ENCODE measurements at regions not wholly inside any gene's neighbourhood (a gene's known extent, or its start where the extent isn't known, plus 50 kb on each side); places are given as distances from the start of the nearest gene placed in this dataset.
"Not testable (repeated sequence)": the region's sequence is repeated elsewhere in the genome, so short reads cannot be mapped to it uniquely, and the experiment has no call there.

DNA sequence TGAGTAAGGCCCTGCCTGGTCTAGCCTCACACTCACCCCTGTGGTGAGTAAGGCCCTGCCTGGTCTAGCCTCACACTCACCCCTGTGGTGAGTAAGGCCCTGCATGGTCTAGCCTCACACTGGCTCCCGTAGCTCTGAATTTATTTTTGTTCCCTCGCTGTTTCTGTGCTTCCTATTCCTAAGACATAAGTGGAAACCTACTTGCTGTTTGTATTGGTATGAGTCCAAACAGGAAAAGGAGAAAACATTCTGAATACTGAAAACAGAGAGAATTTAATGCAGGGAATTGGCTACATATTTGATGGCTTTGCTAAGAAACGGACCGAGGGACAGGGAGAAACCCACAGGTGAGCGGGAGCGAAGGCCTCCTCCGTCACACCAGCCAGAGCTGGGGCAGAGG is 267.8 kb downstream of the FOXL1 start:
- DNase-seq = no peak

- no peak for DNase-seq
These were observed 270.5 kb downstream of the FOXL1 start for GRCh38 chr16:86848821-86849220.

- no peak for DNase-seq
These were observed 272.3 kb downstream of the FOXL1 start for GRCh38 chr16:86850670-86851069.

DNA sequence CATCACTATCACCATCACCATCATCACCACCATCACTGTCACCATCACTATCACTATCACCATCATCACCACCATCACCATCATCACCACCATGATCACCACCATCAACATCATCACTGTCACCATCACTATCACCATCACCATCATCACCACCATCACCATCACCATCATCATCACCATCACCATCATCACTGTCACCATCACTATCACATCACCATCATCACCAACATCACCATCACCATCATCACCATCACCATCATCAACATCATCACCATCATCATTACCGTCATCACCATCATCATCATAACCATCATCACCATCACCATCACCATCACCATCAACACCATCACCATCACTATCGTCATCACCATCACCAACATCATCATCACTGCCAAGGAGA is 273.8 kb downstream of the FOXL1 start:
- no peak for DNase-seq

- DNase-seq = no peak
These were observed 275.8 kb downstream of the FOXL1 start for GRCh38 chr16:86854058-86854621.

- no peak for DNase-seq
These were observed 276.4 kb downstream of the FOXL1 start for GRCh38 chr16:86854626-86855294.

DNA sequence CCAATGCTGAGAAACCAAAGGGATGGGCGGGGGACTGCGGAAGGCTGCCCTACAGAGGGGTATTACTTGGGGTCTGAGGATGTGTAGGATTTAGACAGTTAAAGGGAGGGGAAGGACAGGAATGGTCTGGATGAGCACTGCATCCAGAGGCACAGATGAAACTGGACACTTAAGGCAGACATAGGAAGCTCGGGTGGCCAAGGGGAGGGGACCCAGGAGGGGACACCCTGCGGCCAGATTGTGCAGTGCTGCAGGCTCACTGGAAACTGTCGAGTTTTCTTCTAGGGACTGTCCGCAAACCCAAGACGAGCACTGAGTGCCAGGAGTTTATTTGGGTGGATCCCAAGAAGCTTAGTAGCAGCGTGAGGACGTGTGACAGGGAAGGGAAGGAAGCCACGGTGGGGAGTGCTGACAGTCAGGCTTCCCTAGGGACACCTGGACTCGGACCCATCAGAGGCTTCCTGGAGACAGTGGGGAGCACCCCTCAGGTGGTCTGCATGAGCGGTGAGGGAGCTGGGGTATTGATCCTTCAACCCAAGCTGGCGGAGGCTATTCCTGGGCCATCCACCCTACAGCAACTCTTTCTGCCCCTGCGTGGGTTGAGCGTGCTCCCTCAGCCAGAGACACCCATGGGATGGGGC is 278.7 kb downstream of the FOXL1 start:
- no peak for DNase-seq

DNA sequence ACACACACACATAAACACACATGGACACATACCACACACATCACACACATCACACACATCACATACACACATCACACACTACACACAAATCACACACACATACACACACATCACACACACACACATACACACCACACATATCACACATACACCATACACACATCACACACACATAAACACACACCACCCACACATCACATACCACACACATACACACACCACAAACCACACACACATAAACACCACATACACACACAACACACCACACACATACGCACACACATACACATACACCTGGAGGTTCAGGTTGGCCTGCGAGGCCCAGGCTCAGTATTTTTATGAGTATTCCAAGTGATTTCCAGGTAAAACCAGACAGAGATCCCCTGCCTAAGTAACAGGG is 279.5 kb downstream of the FOXL1 start:
- DNase-seq = no peak

GRCh38 chr16:86858501-86858900 is 280.2 kb downstream of the FOXL1 start:
- DNase-seq = no peak

DNA sequence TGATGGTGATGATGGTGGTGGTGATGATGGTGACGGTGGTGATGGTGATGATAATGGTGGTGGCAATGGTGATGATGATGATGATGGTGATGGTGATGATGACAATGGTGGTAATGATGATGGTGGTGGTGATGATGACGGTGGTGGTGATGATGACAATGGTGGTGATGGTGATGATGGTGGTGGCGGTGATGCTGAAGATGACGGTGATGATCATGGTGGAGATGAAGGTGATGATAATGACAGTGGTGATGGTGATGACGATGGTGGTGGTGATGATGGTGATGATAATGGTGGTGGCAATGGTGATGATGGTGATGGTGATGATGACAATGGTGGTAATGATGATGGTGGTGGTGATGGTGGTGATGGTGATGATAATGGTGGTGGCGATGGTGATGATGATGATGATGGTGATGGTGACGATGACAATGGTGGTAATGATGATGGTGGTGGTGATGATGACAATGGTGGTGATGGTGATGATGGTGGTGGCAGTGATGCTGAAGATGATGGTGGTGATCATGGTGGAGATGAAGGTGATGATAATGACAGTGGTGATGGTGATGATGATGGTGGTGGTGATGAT is 283.0 kb downstream of the FOXL1 start:
- DNase-seq = not testable (repeated sequence)

- no peak for DNase-seq
These were observed 284.4 kb downstream of the FOXL1 start for GRCh38 chr16:86862595-86863280.

GRCh38 chr16:86863609-86864008 is 285.3 kb downstream of the FOXL1 start:
- DNase-seq = no peak

DNA sequence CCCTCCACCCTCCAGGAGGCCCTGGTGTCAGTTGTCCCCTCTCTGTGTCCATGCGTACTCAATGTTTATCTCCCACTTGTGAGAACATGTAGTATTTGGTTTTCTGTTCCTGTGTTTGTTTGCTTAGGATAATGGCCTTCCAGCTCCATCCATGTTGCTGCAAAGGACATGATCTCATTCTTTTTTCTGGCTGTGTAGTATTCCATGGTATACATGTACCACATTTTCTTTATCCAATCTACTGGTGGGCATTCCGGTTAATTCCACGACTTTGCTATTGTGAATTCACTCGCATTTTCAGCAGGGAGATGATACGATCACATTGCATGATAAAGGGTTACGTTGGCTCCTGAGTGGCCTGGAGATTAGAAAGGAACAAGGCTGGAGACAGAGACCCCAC is 286.2 kb downstream of the FOXL1 start:
- no peak for DNase-seq

- no peak for DNase-seq
These were observed 287.7 kb downstream of the FOXL1 start for GRCh38 chr16:86865851-86866662.

GRCh38 chr16:86866986-86867722 is 288.8 kb downstream of the FOXL1 start:
- no peak for DNase-seq

DNA sequence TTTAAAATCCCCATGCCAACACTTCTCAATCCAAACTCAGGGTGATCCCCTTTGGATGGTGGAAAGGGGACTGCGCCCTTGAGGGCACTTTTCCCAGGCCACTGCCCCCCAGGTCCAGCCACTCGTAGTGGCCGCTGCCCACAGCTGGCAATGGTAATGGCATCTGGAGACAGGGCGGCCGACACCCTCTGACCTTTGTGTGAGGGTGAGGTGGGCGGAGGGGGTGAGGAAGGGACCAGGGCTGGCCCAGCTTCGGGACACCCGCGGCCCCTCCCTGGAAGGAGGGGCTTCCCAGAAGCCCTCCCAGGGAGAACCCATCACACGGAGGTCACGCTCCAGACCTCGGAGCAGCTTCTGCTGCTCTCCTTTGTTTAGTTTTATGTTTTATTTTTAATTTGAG is 289.7 kb downstream of the FOXL1 start:
- DNase-seq = no peak

GRCh38 chr16:86868786-86869185 is 290.4 kb downstream of the FOXL1 start:
- DNase-seq = no peak

- DNase-seq = no peak
These were observed 291.1 kb downstream of the FOXL1 start for GRCh38 chr16:86869288-86870022.

DNA sequence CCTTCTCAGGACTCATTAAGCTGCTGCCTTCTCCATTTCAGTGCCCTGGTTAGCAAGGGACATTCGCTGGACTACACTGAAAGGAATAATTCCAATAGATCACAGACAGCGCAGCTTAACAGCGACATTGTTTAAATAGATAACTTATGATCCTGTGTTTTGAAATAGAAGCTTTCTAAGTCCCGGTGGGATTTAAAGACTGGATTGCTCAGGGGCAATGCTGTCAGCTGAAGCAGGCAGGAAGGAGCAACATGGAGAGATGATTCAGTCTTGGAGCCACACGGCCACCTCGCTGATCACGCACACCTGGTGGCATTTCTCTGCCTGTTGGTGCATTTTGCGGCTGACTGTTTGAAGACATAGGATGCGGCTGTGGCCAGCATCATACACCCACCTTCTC is 292.0 kb downstream of the FOXL1 start:
- no peak for DNase-seq

- no peak for DNase-seq
These were observed 293.8 kb downstream of the FOXL1 start for GRCh38 chr16:86872131-86872530.

DNA sequence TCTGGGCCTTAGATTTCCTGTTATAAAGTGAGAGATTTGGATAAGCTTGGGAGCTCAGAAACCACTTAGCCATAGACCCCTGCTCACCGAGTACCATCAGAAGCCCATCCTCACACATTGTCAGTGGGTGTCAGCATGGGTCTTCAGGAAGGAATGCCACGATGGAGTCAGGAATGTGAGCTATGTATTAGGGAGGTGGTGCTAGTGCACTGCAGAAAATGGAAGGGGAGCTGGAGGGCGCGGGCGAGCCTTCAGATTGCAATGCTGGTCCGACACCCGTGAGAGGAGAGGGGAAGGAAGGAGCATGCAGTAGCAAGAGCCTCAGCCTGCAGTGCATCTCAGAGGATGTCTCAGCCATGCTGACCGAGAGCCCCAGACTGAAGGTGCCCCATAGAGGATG is 294.5 kb downstream of the FOXL1 start:
- no peak for DNase-seq
